ENCODE measurements at regions not wholly inside any gene's neighbourhood (a gene's known extent, or its start where the extent isn't known, plus 50 kb on each side); places are given as distances from the start of the nearest gene placed in this dataset.

DNA sequence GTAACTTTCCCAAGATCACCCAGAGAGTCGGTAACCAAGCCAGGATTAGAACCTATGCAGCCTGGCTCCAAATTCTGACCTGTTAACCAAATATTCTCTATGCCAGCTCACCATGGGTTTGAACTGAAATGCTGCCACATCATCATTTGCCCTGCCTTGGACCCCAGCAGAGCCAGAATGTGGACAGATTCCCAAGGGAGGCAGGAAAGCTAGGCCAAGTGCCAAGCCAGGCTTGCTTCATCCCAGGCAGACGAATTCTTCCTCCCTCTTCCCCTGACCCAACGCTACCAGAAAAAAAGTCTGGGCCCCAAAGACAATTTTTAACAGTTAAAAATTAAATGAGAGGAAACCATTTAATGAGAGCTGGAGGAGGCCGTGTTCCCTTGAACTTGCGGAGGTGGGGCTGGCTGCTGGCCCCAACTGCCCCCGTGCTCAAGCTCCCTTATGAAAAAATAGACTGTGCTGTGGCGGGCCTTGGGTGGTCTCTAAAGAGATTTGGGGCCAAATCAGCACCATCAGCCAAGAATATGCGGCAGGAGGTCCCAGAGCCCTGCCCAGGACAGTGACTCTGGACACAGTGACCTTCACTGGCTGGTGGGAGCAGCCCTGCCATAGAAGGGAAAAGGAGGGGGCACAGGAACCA, 184.1 kb upstream of the SYT13 start:
- DNase-seq (ENCODE audit: low read depth in 1 of 2, low spot score in 1 of 2) = peak in 1 of 2 donors; percentile 94
- no peaks in the 10 kb centered on the region for H3K27me3 ChIP-seq
- H3K4me1 ChIP-seq (ENCODE audit: low read depth) = peaks cover 6% of the 10 kb centered on the region
- H3K4me3 ChIP-seq = no peak overlapping the region
- no peak overlapping the region for H3K27ac ChIP-seq
- H3K36me3 ChIP-seq = no peaks in the 10 kb centered on the region
- TF ChIP-seq, protein P1, sequence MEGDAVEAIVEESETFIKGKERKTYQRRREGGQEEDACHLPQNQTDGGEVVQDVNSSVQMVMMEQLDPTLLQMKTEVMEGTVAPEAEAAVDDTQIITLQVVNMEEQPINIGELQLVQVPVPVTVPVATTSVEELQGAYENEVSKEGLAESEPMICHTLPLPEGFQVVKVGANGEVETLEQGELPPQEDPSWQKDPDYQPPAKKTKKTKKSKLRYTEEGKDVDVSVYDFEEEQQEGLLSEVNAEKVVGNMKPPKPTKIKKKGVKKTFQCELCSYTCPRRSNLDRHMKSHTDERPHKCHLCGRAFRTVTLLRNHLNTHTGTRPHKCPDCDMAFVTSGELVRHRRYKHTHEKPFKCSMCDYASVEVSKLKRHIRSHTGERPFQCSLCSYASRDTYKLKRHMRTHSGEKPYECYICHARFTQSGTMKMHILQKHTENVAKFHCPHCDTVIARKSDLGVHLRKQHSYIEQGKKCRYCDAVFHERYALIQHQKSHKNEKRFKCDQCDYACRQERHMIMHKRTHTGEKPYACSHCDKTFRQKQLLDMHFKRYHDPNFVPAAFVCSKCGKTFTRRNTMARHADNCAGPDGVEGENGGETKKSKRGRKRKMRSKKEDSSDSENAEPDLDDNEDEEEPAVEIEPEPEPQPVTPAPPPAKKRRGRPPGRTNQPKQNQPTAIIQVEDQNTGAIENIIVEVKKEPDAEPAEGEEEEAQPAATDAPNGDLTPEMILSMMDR (IDR thresholded peaks at IDR 0.05; ENCODE audit: low read depth, low read length) = no peak
- H3K9me3 ChIP-seq (ENCODE audit: low read depth) = no peaks in the 10 kb centered on the region

DNA sequence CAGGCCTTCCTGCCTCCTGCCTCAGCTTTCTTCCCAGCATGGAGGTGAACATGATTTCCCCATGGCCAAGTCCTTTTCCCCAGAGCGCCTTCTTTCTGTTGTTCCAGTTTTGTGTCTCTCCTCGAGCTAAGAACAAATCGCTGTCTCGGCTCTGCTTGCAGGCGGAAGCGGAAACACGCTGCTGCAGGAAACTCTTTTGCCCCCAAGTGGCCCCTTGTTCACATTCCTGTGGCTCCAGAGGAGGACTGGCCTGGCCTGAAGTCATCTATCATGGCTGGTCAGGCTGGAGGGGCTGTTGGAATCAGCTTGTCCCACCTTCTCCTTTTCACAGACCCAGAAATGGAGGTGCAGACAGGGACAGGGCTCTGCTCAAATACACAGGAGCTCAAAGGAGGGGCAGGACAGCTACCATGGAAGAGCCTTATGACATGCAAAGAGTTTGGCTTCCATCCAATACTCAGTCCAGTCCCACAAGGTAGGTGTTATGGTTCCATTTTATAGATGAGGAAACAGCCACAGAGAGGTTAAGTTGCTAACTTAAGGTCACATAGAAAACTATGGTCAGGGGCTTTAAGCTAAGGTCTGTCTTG, 182.2 kb upstream of the SYT13 start:
- no peak overlapping the region for H3K4me3 ChIP-seq
- H3K36me3 ChIP-seq = no peaks in the 10 kb centered on the region

DNA sequence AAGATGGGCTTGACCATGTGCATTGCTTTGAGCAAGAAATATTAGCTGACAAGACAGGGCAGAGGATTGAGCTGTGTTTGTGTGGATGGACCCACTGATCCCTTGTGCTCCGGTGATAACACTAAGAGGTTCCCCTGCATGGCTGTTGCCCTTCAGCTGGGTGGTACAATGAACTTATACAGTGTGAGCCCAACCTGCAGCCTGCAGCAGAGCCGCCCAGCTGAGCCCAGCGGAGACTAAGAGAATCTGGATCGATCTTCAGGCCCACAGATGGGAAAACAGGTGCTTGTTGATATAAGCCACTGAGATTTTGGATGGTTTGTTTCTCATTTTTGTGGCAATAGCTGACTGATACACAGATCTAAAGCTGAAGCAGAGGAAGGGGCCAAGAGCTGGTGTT, 177.4 kb upstream of the SYT13 start:
- H3K27ac ChIP-seq = no peak overlapping the region
- TF ChIP-seq, protein P1 (IDR thresholded peaks at IDR 0.05; ENCODE audit: low read depth, low read length) = no peak

More for the DNA sequence above, 182.2 kb upstream of the SYT13 start:
- DNase-seq (ENCODE audit: low read depth in 1 of 2, low spot score in 1 of 2) = peak; percentile 68 to 92
- Histone ChIP-seq H3K9me3 (ENCODE audit: low read depth) (no peaks in the 10 kb centered on the region), H3K27me3 (no peaks in the 10 kb centered on the region), H3K4me1 (ENCODE audit: low read depth) (peaks cover 6% of the 10 kb centered on the region), H3K27ac (no peak overlapping the region)
- TF ChIP-seq, protein P1 (IDR thresholded peaks at IDR 0.05; ENCODE audit: low read depth, low read length) = no peak

DNA sequence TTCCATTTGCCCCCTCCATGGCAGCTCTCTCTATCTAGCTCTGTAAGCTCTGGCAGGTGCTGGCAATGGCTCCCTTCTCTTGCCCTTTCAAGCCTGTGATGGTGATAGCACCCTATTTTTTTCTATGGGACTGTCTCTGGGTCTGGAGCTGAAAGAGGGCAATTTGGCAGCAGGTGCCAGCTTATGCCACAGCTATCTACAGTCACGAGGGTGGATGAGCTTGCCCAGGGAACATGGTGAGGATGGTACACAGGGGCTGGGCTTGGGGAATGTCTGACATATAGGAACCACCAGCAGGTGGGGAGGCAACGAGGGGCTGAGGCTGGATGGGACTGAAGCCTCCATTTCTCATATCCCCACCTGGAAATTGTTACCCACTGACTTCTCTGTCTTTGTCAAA, 175.4 kb upstream of the SYT13 start:
- H3K4me3 ChIP-seq = no peak overlapping the region
- no peaks in the 10 kb centered on the region for H3K27me3 ChIP-seq
- no peak for DNase-seq (ENCODE audit: low read depth in 1 of 2, low spot score in 1 of 2)
- no peaks in the 10 kb centered on the region for H3K36me3 ChIP-seq
- TF ChIP-seq, protein P1 (IDR thresholded peaks at IDR 0.05; ENCODE audit: low read depth, low read length) = no peak
- H3K9me3 ChIP-seq (ENCODE audit: low read depth) = no peaks in the 10 kb centered on the region
- H3K27ac ChIP-seq = no peak overlapping the region
- no peaks in the 10 kb centered on the region for H3K4me1 ChIP-seq (ENCODE audit: low read depth)

More for the DNA sequence above, 177.4 kb upstream of the SYT13 start:
- Histone ChIP-seq H3K27me3 (no peaks in the 10 kb centered on the region), H3K4me3 (no peak overlapping the region), H3K36me3 (no peaks in the 10 kb centered on the region), H3K9me3 (ENCODE audit: low read depth) (no peaks in the 10 kb centered on the region), H3K4me1 (ENCODE audit: low read depth) (peaks cover 6% of the 10 kb centered on the region)
- no peak for DNase-seq (ENCODE audit: low read depth in 1 of 2, low spot score in 1 of 2)

DNA sequence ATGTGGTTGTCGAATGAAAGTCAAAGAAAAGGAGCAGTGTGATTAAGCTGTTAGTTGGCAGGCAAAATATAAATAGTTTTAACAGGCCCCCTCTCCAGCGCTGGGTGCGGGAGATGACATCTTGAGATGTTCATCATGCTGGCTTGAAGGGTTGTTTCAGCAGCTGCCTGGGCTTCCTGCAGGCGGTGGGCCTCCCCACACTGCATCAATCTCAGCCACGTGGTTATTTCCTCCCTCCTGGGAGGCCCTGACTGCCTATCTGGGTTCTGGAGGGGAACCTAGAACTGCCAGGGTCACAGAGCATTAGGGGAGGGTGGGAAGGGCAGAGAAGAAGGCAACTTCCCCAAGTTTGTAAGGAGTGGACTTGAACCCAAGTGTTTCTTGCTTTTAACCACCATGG, 173.3 kb upstream of the SYT13 start:
- H3K9me3 ChIP-seq (ENCODE audit: low read depth) = no peaks in the 10 kb centered on the region
- H3K36me3 ChIP-seq = no peaks in the 10 kb centered on the region
- TF ChIP-seq, protein P1 (IDR thresholded peaks at IDR 0.05; ENCODE audit: low read depth, low read length) = no peak
- H3K4me1 ChIP-seq (ENCODE audit: low read depth) = no peaks in the 10 kb centered on the region
- peak in 1 of 2 donors; percentile 27 for DNase-seq (ENCODE audit: low read depth in 1 of 2, low spot score in 1 of 2)
- H3K27ac ChIP-seq = no peak overlapping the region
- no peak overlapping the region for H3K4me3 ChIP-seq
- no peaks in the 10 kb centered on the region for H3K27me3 ChIP-seq
